ENCODE measurements at regions not wholly inside any gene's neighbourhood (a gene's known extent, or its start where the extent isn't known, plus 50 kb on each side); places are given as distances from the start of the nearest gene placed in this dataset.

GRCh38 chr22:44368611-44369292 lies 56.0 kb upstream of the SHISAL1 start:
- TF ChIP-seq SMC3 (conservative IDR thresholded peaks at IDR 0.05; ENCODE audit: poor library complexity) (no peak), EP300 (conservative IDR thresholded peaks at IDR 0.05; ENCODE audit: poor library complexity, severe bottlenecking) (no peak), RAD21 (conservative IDR thresholded peaks at IDR 0.05) (no peak), POLR2AphosphoS5 (IDR thresholded peaks at IDR 0.05) (no peak), MXI1 (conservative IDR thresholded peaks at IDR 0.05; ENCODE audit: poor library complexity, severe bottlenecking) (no peak), EZH2 (IDR thresholded peaks at IDR 0.05; ENCODE audit: borderline replicate concordance, insufficient read depth, low read length, poor library complexity, severe bottlenecking) (no peak), CTCF (IDR thresholded peaks at IDR 0.05; ENCODE audit: poor library complexity, severe bottlenecking) (no peak), REST (IDR thresholded peaks at IDR 0.05; ENCODE audit: borderline replicate concordance) (no peak), TAF1 (IDR thresholded peaks at IDR 0.05; ENCODE audit: low read depth) (no peak)
- Histone ChIP-seq H3K36me3 (ENCODE audit: insufficient read depth, low read length) (no peaks in the 10 kb centered on the region), H3K4me3 (ENCODE audit: low read length) (no peak overlapping the region), H2AFZ (ENCODE audit: low read depth, low read length) (no peak overlapping the region), H4K20me1 (ENCODE audit: insufficient read depth) (no peaks in the 10 kb centered on the region), H3K27me3 (ENCODE audit: insufficient read depth, low read depth, low read length) (no peaks in the 10 kb centered on the region), H3K9me3 (ENCODE audit: low read length) (no peaks in the 10 kb centered on the region), H3F3A (ENCODE audit: insufficient read depth, low read length, poor library complexity, severe bottlenecking) (no peaks in the 10 kb centered on the region), H3K79me2 (replicated peaks; ENCODE audit: insufficient read depth, low read length) (no peaks in the 10 kb centered on the region), H3K27ac (ENCODE audit: low read length) (no peak overlapping the region), H3K9ac (ENCODE audit: low read length) (no peak overlapping the region), H3K9me2 (ENCODE audit: insufficient read depth, low read length) (no peaks in the 10 kb centered on the region), H3K4me2 (ENCODE audit: low read length) (no peak overlapping the region)

- H3K9ac ChIP-seq (ENCODE audit: low read length) = no peak overlapping the region
- no peaks in the 10 kb centered on the region for H3K9me3 ChIP-seq (ENCODE audit: low read length)
- H3K4me2 ChIP-seq (ENCODE audit: low read length) = no peak overlapping the region
- no peak overlapping the region for H2AFZ ChIP-seq (ENCODE audit: low read depth, low read length)
- no peaks in the 10 kb centered on the region for H4K20me1 ChIP-seq (ENCODE audit: insufficient read depth)
- TF ChIP-seq TAF1 (IDR thresholded peaks at IDR 0.05; ENCODE audit: low read depth) (no peak), POLR2AphosphoS5 (IDR thresholded peaks at IDR 0.05) (no peak), SMC3 (conservative IDR thresholded peaks at IDR 0.05; ENCODE audit: poor library complexity) (no peak), EZH2 (IDR thresholded peaks at IDR 0.05; ENCODE audit: borderline replicate concordance, insufficient read depth, low read length, poor library complexity, severe bottlenecking) (no peak), REST (IDR thresholded peaks at IDR 0.05; ENCODE audit: borderline replicate concordance) (no peak), EP300 (conservative IDR thresholded peaks at IDR 0.05; ENCODE audit: poor library complexity, severe bottlenecking) (no peak), CTCF (IDR thresholded peaks at IDR 0.05; ENCODE audit: poor library complexity, severe bottlenecking) (no peak), MXI1 (conservative IDR thresholded peaks at IDR 0.05; ENCODE audit: poor library complexity, severe bottlenecking) (no peak), RAD21 (conservative IDR thresholded peaks at IDR 0.05) (no peak)
- no peaks in the 10 kb centered on the region for H3K27me3 ChIP-seq (ENCODE audit: insufficient read depth, low read depth, low read length)
- H3K79me2 ChIP-seq (replicated peaks; ENCODE audit: insufficient read depth, low read length) = no peaks in the 10 kb centered on the region
- no peaks in the 10 kb centered on the region for H3K9me2 ChIP-seq (ENCODE audit: insufficient read depth, low read length)
- no peaks in the 10 kb centered on the region for H3K36me3 ChIP-seq (ENCODE audit: insufficient read depth, low read length)
- H3K27ac ChIP-seq (ENCODE audit: low read length) = no peak overlapping the region
- H3F3A ChIP-seq (ENCODE audit: insufficient read depth, low read length, poor library complexity, severe bottlenecking) = no peaks in the 10 kb centered on the region
- H3K4me3 ChIP-seq (ENCODE audit: low read length) = no peak overlapping the region
Observed at GRCh38 chr22:44366372-44367300, 53.9 kb upstream of the SHISAL1 start.
